Memory B cell (primary cell): ENCODE measurements at regions not wholly inside any gene's neighbourhood (a gene's known extent, or its start where the extent isn't known, plus 50 kb on each side); places are given as distances from the start of the nearest gene placed in this dataset.
"Not testable (repeated sequence)": the region's sequence is repeated elsewhere in the genome, so short reads cannot be mapped to it uniquely, and the experiment has no call there.

Experiments
- ATAC-seq: fragments of 150-1000 bp; cut with Tn5 transposase; 2 replicates; pipeline ENCODE4 v1.10.0; 2021; ENCODE audit warnings: low read depth, mild to moderate bottlenecking, moderate library complexity
- DNase-seq, 2 donors: peaks; one replicate each; pipeline ENCODE4 v3.0.0; 2022; ENCODE audit warnings: low spot score in 2 of 2
- H3K27ac Mint-ChIP-seq: one replicate; pipeline ENCODE4 v1.8.0; 2022; ENCODE audit warnings: mild to moderate bottlenecking, moderate library complexity, mixed read lengths
- H3K27me3 Mint-ChIP-seq: one replicate; pipeline ENCODE4 v1.8.0; 2022; ENCODE audit warnings: mixed read lengths
- H3K36me3 Mint-ChIP-seq: one replicate; pipeline ENCODE4 v1.8.0; 2022; ENCODE audit warnings: mild to moderate bottlenecking, mixed read lengths
- H3K4me1 Mint-ChIP-seq: one replicate; pipeline ENCODE4 v1.8.0; 2022; ENCODE audit warnings: mixed read lengths
- H3K4me3 Mint-ChIP-seq: one replicate; pipeline ENCODE4 v1.8.0; 2022; ENCODE audit warnings: mild to moderate bottlenecking, moderate library complexity, mixed read lengths
- H3K9me3 Mint-ChIP-seq: one replicate; pipeline ENCODE4 v1.8.0; 2022; ENCODE audit warnings: mixed read lengths

DNA sequence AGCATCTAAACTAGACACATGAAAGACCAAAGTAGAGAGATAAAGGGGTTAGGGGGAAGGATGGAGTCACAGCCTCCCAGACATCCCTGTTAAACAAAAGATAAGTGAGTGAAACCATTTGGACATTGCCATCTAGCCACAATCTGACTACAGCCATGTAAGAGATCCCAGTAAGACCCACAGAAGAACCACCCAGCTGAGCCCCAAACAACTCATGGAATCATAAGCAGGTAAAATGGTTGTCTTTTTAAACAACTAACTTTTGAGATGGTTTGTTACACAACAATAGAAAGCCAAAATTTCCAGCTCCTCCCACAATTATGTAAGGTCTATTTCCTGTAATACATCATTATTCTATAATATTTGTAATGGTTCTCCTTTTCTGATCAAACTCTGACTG lies 437.5 kb downstream of the IGSF11 start:
- Mint-ChIP-seq H3K4me3 (no peak overlapping the region), H3K27ac (no peak overlapping the region), H3K4me1 (no peaks in the 10 kb centered on the region), H3K36me3 (no peaks in the 10 kb centered on the region), H3K27me3 (no peaks in the 10 kb centered on the region), H3K9me3 (peaks cover 4% of the 10 kb centered on the region)
- DNase-seq (no peak), ATAC-seq (no peak)

DNA sequence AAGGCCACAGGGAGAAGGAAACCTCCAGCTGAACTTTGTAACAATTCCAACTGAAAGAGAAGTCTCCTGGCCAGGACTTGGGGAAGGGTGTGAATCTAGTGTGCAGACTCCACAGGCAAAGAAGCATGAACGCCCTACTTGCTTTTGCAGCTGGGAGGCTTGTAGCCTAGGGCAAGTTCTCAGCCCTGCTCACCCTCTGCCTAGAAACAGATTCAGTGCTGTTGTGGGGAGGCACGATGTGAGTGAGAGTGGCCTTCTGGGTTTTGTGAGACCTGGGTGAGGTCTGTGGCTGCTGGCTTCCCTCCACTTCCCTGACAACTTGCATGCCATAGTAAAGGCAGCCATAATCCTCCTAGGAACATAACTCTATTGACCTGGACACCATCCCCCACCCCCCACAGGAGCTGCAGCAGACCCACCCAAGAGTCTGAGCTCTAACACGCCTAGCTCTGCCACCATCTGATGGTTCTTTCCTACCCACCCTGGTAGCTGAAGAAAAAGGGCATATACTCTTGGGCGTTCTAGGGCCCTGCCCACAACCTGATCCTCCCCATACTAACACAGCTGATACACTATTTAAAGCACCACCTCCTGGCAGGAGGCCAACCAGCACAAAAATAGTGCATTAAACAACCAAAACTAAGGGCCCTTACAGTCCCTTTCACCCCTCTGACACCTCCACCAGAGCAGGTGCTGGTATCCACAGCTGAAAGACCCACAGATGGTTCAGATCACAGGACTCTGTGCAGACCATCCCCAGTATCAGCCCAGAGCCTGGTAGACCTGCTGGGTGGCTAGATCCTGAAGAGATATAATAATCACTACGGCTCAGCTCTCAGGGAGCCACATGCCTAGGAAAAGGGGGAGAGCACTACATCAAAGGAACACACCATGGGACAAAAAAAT lies 426.5 kb downstream of the IGSF11 start:
- Mint-ChIP-seq H3K4me1 (no peaks in the 10 kb centered on the region), H3K4me3 (no peak overlapping the region), H3K27me3 (no peaks in the 10 kb centered on the region), H3K27ac (no peak overlapping the region), H3K36me3 (no peaks in the 10 kb centered on the region), H3K9me3 (peaks cover 12% of the 10 kb centered on the region)
- ATAC-seq (no peak), DNase-seq (no peak)

DNA sequence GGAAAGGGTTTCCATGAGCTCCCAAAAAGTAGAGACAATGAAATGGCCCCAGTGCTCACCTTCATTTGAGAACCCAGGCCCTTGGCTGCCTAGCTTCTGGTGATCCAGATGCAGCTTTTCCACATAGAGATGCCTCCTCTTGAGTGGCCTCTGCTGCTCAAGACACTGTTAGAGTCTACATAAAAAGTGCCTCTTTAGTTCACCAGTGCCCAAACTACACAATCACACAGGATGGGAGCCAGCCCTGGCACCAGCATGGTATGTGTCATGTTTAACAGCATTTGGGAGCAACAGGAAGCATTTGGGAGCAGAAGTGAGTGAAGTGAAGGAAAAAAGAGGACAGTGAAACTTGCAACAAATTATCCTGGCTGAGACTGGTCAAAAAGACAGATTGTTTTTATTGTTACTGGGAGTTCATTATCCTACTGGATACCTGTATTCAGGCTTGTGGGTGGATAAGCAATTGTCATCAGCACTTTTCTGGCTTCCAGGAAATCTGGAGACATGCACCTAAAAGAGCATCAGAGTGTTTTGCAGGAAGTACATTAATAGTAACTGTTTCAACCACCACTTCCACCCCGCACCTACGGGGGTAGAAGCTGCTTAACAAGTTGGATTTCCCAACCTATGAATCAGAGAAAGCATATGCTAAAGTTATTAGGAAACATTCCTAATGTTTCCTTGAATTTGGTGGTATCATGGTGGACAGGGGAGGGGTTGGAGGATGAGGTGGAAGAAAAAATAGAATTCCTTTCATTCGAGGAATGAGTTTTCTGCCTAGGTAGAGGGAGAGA lies 416.2 kb downstream of the IGSF11 start:
- Mint-ChIP-seq H3K9me3 (peaks cover 1% of the 10 kb centered on the region), H3K27ac (no peak overlapping the region), H3K36me3 (no peaks in the 10 kb centered on the region), H3K4me3 (no peak overlapping the region), H3K4me1 (no peaks in the 10 kb centered on the region), H3K27me3 (no peaks in the 10 kb centered on the region)
- no peak for DNase-seq
- no peak for ATAC-seq

DNA sequence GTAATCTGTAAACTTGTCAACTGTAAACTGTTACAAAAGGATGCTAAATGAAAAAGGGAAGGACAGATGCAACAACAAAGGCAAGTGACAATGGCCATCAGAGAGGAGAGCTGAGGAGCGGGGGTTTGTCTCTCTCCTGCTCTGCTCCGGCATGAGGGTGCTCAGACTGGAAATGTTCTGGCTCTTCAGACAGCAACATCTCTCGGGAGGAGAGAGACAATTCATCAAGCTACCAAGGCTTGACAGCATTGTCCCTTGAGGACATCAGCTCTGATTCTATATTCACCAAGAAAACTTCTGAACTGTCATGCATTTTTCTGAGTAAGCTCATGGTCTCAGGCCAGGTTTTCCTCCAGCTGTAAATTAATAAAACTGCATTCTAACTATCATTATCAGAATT lies 408.2 kb downstream of the IGSF11 start:
- Mint-ChIP-seq H3K4me3 (no peak overlapping the region), H3K27me3 (no peaks in the 10 kb centered on the region), H3K9me3 (peaks cover 2% of the 10 kb centered on the region), H3K27ac (no peak overlapping the region), H3K36me3 (no peaks in the 10 kb centered on the region), H3K4me1 (no peaks in the 10 kb centered on the region)
- no peak for DNase-seq
- ATAC-seq: no peak

DNA sequence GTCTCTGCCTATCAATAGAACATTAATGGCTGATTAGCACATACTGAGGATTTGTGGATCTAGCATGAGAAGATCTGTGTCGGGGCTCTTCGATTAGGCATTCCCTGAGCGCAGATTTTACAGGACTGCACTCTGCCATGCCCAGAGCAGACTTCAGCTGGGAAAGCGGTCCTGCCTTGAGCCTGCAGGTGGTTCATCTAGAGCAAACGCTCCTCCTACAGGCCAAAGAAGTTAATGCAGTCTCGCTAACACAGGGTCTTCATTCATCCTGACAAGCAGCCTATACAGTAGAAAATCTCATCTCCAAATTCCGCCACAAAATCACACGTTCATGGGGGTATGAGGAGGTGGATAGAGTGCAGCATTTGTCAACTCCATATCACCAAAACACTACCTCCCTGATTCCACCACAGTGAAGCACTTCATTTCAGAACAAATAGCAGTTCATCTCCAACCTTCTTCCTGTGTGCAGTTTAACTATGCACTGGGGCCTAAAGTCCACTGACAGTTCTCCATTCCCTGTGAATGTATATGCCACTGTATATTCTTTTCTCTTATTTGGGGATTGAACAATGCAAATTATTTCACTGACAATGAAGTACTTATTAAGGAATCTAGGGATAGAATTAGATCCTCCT lies 405.8 kb downstream of the IGSF11 start:
- H3K9me3 Mint-ChIP-seq: no peaks in the 10 kb centered on the region
- no peak for ATAC-seq
- no peak overlapping the region for H3K27ac Mint-ChIP-seq
- no peaks in the 10 kb centered on the region for H3K36me3 Mint-ChIP-seq
- no peaks in the 10 kb centered on the region for H3K4me1 Mint-ChIP-seq
- H3K27me3 Mint-ChIP-seq: no peaks in the 10 kb centered on the region
- peak in 1 of 2 donors; percentile 11 for DNase-seq
- no peak overlapping the region for H3K4me3 Mint-ChIP-seq

DNA sequence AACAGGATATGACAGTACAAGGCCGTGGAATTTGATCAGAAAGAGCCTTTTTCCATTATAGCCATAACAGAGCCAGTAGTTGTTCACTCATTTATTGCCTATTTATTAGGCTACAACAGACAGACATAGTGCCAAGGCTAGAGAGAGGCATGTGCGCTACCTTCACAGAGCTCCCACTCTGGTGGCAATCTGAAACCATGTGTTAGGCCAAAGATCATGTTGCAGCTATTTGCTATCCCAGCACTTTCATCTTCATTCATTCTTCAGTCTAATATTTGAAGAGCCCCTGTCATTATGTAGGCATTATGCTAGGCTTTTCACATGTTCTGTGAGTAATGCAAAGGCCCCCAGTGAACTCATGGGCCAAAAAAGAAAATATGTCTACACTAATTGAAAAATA lies 404.8 kb downstream of the IGSF11 start:
- Mint-ChIP-seq H3K27ac (no peak overlapping the region), H3K4me1 (no peaks in the 10 kb centered on the region), H3K36me3 (no peaks in the 10 kb centered on the region), H3K4me3 (no peak overlapping the region), H3K27me3 (no peaks in the 10 kb centered on the region), H3K9me3 (no peaks in the 10 kb centered on the region)
- ATAC-seq (no peak), DNase-seq (no peak)

DNA sequence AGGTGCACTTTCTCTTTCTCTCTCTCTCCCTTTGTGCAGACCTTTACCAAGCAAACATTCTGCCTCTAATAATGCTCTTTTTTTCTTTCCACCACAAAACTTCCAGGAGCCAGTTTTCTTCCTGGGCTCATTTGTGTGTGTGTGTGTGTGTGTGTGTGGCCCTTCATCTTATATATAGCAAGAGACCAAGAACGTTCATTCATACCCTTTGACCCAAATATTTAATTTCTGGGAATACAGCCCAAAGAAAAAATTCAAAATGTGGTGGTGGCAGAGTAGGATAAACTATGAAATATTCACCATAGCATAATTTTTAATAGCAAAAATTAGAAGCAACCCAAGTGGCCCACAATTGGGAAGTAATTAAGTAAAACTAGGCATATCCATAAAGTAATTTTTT lies 398.9 kb downstream of the IGSF11 start:
- Mint-ChIP-seq H3K27ac (no peak overlapping the region), H3K9me3 (no peaks in the 10 kb centered on the region), H3K27me3 (peaks cover 3% of the 10 kb centered on the region), H3K4me3 (no peak overlapping the region), H3K4me1 (no peaks in the 10 kb centered on the region), H3K36me3 (no peaks in the 10 kb centered on the region)
- ATAC-seq (no peak), DNase-seq (no peak)

DNA sequence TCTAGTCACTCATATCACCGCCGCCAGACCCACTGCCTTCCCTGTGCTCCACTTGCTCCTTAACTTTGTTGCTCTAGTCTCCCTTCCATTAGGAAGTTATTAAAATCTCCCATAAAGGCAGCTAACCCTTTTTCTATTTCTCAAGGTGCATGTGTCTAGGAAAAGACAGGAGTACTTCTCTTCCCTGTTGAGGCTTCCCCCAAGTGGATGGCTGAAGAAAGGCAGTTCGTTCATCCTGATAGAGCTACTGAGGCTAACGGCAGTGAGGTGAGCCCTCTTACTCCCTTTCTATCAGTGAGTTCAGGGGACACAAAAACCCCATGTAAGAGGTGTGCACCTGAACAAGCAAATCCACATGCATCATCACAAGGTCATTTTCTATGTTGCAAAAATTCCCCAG lies 397.8 kb downstream of the IGSF11 start:
- ATAC-seq (no peak), DNase-seq (no peak)
- peaks cover 3% of the 10 kb centered on the region for H3K27me3 Mint-ChIP-seq
- no peaks in the 10 kb centered on the region for H3K4me1 Mint-ChIP-seq
- no peak overlapping the region for H3K27ac Mint-ChIP-seq
- no peaks in the 10 kb centered on the region for H3K36me3 Mint-ChIP-seq
- H3K4me3 Mint-ChIP-seq: no peak overlapping the region
- no peaks in the 10 kb centered on the region for H3K9me3 Mint-ChIP-seq

DNA sequence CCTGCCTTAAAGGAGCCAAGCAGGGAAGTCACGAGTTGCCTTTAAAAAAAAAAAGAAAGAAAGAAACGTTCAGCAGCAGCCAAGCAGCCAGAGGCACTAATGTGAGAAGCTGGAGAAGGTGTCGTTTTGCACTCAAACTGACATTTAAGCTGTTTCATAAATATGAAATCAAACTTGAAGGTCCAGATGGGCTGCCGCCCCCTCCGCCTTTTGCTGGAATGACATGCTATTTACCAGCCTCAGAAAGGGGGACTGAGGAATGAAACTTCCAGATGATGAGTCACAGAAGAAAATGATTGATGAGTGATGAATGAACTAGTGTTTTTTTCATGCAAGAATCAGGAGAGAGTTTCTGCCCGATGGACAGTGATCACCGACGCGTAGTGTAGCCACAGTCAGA lies 396.8 kb downstream of the IGSF11 start:
- Mint-ChIP-seq H3K4me3 (no peak overlapping the region), H3K27me3 (peaks cover 3% of the 10 kb centered on the region), H3K9me3 (no peaks in the 10 kb centered on the region), H3K27ac (no peak overlapping the region), H3K4me1 (no peaks in the 10 kb centered on the region), H3K36me3 (no peaks in the 10 kb centered on the region)
- no peak for DNase-seq
- ATAC-seq: no peak

DNA sequence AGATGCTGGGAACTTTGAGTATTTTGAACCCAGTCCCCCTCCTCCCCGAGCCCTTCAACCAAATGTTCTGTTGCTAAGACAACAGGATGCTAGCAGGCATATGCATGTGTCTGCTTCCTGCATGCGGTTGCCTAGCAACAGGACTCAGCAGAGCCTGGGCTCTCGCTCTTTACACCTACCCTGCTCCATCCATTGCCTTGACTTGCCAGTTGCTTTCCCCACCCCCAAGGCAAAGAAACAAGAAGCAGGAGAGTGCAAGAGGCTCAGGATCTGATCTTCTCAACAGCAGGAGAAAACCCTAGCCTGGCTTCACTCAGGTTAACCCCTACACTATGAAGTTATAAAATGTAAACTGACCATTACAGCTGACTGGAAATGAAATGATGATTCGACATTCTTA lies 393.0 kb downstream of the IGSF11 start:
- no peaks in the 10 kb centered on the region for H3K9me3 Mint-ChIP-seq
- ATAC-seq (no peak), DNase-seq (no peak)
- no peaks in the 10 kb centered on the region for H3K36me3 Mint-ChIP-seq
- H3K4me1 Mint-ChIP-seq: no peaks in the 10 kb centered on the region
- H3K27ac Mint-ChIP-seq: no peak overlapping the region
- H3K27me3 Mint-ChIP-seq: peaks cover 3% of the 10 kb centered on the region
- H3K4me3 Mint-ChIP-seq: no peak overlapping the region

DNA sequence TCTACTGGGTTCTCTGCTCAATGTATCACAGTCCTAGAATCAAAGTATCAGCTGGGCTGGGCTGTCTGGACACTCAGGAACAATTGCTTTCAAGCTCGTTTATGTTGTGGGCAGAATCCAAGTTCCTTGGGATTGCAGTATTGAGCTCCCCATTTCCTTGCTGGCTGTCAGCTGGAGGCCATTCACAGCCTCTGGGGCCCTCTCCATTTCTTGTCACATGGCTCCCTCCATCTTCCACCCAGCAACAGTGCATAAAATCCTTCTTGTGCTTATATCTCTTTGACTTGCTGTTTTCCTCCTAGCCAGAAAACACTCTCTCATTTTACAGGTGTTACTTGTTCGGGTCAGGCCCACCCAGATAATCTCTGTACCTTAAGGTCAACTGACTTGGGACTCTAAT lies 363.5 kb downstream of the IGSF11 start:
- ATAC-seq (no peak), DNase-seq (no peak)
- Mint-ChIP-seq H3K36me3 (no peaks in the 10 kb centered on the region), H3K27me3 (no peaks in the 10 kb centered on the region), H3K27ac (no peak overlapping the region), H3K4me3 (no peak overlapping the region), H3K9me3 (no peaks in the 10 kb centered on the region), H3K4me1 (no peaks in the 10 kb centered on the region)

DNA sequence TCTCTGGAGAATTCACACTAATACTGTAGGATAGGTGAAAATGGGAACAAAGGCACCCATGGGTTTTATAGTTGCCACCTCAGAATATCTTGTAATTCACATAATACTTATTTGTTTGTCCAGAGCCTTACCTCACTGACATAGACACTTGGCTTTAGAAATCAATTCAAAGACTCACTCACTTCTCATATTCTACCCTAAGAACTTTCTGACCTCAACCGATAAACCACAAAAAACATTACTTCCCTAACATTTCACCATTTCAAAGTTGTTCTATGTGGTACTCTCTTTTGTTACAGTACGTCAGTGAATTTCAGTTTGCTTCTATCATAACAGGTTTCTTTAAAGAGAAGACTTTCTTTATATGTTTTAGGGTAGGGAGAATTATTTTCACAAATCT lies 359.3 kb downstream of the IGSF11 start:
- H3K27me3 Mint-ChIP-seq: no peaks in the 10 kb centered on the region
- no peak overlapping the region for H3K27ac Mint-ChIP-seq
- no peaks in the 10 kb centered on the region for H3K36me3 Mint-ChIP-seq
- H3K4me3 Mint-ChIP-seq: no peak overlapping the region
- no peaks in the 10 kb centered on the region for H3K4me1 Mint-ChIP-seq
- DNase-seq (no peak), ATAC-seq (no peak)
- no peaks in the 10 kb centered on the region for H3K9me3 Mint-ChIP-seq

DNA sequence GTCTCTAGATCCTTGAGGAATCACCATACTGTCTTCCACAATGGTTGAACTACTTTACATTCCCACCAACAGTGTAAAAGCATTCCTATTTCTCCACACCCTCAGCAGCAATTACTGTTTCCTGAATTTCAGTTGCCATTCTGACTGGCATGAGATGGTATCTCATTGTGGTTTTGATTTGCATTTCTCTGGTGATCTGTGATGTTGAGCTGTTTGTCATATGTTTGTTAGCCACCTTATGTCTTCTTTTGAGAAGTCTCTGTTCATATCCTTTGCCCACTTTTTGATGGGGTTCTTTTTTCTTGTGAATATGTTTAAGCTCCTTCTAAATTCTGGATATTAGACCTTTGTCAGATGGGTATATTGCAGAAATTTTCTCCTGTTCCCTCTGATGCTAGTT lies 356.0 kb downstream of the IGSF11 start:
- H3K9me3 Mint-ChIP-seq, ATAC-seq, H3K4me3 Mint-ChIP-seq, DNase-seq, H3K36me3 Mint-ChIP-seq, H3K27ac Mint-ChIP-seq, H3K4me1 Mint-ChIP-seq, H3K27me3 Mint-ChIP-seq: not testable (repeated sequence)

DNA sequence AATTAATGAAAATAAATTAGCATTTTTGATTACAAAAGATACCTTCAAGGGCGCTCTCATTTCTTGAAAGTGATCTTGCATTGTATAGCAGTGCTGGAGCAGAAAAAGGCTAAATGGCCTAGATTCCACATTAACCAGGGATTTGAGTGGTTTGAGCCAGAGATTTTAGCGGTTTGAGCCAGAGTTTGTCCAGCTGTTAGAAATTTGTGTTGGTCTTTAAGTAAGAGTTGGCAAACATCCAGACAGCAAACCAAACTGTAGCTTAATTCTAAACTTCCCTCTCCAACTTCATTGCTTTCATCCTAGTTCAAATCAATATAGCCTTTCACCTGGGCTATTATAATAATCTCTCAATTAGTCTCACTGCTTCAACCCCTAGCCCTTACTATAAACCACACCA lies 351.7 kb downstream of the IGSF11 start:
- peaks cover 2% of the 10 kb centered on the region for H3K9me3 Mint-ChIP-seq
- H3K27me3 Mint-ChIP-seq: no peaks in the 10 kb centered on the region
- H3K4me3 Mint-ChIP-seq: no peak overlapping the region
- no peaks in the 10 kb centered on the region for H3K4me1 Mint-ChIP-seq
- no peak for ATAC-seq
- no peak overlapping the region for H3K27ac Mint-ChIP-seq
- no peaks in the 10 kb centered on the region for H3K36me3 Mint-ChIP-seq
- DNase-seq: no peak
